HG03432 (cell line): ENCODE measurements at regions not wholly inside any gene's neighbourhood (a gene's known extent, or its start where the extent isn't known, plus 50 kb on each side); places are given as distances from the start of the nearest gene placed in this dataset.
A peak's percentile ranks its signal among the peaks of the same experiment; 100 is the strongest.
"Not testable (repeated sequence)": the region's sequence is repeated elsewhere in the genome, so short reads cannot be mapped to it uniquely, and the experiment has no call there.

Experiments used
- ATAC-seq: cut with Tn5 transposase; IDR thresholded peaks from one replicate; pipeline ENCODE4 v1.9.1; 2021; ENCODE audit warnings: mild to moderate bottlenecking, moderate library complexity; ENCODE audit not compliant: unreplicated experiment

DNA sequence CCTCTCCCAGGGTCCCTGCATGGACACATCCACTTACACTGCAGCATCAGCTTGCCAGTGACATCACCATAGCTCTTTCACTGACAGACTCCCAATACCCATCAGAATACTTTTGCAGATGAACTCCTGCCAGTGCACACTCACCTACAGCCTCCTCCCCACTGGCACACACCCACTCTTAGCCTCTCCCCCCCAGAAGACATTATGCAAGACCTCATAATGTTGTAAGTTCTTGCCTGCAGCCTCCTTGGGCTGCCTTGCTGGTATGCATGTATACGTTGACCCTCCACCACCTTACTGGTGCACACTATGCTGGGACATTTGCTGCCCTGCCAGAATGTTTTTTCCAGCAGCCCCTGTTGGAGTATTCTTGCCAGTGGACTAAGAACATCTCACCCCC lies 324.2 kb downstream of the AEBP2 start:
- no peak for ATAC-seq

DNA sequence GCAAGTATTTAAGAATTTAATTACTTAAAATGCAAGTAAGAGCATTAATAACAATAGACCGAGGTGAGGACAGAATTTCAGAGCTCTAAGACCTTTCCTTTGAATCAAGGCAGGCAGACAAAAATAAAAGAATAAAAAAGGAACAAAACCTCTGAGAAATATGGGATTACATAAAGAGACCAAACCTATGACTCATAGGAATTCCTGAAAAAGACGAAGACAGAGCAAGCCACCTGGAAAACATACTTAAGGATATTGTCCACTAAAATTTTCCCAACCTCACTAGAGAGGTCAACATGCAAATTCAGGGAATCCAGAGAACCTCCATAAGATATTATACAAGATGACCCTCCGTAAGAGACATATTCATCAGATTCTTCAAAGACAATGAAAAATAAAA lies 325.1 kb downstream of the AEBP2 start:
- ATAC-seq: no peak

DNA sequence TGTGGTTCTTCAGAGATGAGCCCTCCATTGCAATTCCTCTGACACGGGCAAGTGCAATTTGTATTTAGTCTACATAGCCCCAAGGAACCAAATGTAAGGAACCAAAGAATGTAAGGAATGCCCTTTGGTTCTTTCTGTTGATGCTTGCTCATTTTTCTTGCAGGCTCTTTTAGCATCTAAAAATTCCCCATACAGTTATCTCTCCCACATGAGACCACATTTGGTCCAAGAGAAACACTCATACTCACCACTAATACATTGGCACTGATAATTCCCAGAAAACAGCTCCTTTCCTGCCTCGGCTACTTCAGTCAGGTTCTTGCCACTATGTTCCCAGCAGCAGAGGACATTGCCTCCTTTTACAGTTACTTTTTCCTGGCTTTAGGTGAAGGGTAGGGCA lies 332.6 kb downstream of the AEBP2 start:
- no peak for ATAC-seq

DNA sequence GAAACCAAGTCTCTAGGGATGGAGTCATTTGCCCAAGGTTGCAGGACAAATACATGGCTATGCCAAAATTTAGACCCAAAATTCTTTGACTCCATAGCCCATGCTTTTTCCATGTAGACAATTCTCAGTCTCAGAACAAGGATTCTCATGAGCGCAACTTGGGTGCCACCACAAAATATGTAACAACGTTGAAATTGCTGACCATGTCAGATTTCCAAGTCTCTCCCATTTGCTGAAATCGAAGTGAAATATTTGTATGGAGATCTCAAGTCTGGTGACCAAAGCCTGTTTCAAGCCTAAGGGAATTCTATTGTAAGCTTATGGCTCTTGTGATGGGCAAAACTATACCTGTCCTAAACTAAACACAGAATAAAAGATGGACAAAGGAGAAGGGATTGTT lies 333.5 kb downstream of the AEBP2 start:
- ATAC-seq: no peak

DNA sequence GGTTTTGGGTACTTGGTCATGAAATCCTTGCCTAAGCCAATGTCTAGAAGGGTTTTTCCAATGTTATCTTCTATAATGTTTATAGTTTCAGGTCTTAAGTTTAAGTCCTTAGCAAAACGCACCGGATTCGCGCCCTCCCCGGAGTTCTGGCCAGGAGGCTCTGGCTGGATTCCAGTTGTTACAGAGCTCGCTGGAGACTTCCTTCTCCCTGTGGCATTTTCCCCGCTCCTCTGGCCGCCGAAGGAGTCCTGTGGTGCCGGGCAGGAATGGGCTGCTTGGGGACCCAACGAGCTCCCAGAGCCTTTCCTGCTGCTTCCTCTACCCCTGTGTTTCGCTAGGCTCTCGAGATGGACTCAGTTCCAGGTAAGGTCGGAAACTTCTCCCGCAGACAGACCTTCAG lies 335.9 kb downstream of the AEBP2 start:
- ATAC-seq: no peak

DNA sequence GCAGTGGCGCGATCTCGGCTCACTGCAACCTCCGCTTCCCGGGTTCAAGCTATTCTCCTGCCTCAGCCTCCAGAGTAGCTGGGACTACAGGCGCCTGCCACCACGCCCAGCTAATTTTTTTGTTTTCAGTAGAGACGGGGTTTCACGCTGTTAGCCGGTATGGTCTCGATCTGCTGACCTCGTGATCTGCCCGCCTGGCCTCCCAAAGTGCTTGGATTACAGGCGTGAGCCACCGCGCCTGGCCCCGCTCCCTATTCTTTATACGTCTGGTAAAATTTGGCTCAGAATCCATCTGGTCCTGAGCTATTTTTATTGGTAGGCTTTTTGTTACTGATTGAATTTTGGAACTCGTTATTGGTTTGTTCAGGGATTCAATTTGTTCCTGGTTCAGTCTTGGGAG lies 336.7 kb downstream of the AEBP2 start:
- not testable (repeated sequence) for ATAC-seq

DNA sequence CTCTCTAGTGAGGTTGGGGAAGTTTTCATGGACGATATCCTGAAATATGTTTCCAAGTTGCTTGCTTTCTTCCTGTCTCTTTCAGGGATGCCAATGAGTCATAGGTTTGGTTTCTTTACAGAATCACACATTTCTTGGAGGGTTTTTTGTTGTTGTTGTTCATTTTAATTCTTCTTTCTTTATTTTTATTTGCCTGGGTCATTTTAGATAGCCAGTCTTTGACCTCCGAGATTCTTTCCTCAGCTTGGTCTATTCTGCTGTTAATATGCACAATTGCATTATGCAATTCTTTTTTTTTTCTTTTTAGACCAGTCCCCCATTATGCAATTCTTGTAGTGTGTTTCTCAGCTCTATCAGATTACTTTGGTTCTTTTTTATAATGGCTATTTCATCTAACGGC lies 338.9 kb downstream of the AEBP2 start:
- ATAC-seq: no peak

DNA sequence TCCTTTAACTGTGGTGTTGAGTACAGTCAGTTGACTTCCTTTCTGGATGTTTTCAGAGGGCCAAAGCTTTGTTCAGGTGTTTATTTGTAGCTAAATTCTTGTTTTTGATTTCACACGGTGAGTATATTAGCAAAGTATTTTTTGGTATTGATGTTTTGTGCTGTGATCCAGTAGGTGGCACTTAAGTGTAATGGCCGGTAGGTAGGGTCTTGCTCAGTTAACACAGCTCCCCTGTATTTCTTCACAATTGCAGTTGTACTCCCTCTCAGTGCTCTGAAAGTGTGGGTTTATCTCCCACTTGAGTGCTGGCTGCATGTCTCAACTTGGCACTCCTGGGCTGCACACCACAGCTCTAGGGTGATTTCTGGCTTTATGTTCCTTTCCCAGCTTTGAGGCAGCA lies 339.5 kb downstream of the AEBP2 start:
- ATAC-seq: no peak

DNA sequence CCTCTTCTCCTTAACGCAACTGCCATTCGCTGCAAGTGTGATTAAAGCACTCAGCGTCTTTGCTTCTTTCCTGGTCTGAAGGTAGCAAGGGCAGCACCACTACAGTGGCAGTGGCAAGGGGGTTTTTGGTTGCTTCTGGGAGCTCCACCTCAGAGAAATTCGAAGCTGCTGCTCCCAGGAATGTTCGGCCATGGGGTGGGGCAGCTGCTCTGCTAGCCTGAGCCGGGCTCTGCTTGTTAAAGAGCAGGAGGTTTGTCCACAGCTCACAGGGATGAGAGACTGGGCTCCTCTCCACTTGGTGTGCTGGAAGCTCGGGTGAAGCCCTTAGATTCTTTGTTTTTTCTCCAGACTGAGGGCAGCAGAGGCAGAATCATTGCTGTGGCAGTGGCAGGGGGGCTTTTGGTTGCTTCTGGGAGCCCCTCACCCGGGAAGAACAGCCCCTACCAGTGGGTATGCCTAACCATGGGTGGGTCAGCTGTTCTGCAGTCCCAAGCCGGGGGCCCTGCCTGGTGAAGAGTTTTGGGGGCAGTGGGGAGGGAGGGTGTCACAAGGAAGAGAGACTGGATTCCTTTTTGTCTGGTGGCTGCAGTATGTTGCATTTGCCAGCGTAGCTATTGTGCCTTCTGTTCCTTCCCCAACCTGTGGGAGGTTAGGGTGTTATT lies 340.2 kb downstream of the AEBP2 start:
- no peak for ATAC-seq

DNA sequence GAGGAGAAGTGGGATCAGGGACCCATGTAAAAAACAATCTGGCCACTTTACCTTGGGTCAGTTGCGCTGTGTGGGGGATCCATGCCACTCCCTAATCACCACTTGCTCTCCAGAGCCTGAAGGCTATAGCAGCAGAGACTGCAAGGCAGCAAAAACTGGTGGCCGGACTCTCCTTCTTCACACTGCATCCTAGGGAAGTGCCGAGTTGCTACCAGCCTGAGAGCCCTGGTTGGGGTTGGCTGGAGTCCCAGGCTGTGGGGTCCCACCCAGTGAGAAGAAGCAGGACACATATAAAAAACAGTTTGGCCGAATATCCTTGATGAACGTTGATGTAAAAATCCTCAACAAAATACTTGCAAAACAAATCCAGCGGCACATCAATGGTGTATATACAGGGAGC lies 341.2 kb downstream of the AEBP2 start:
- no peak for ATAC-seq

DNA sequence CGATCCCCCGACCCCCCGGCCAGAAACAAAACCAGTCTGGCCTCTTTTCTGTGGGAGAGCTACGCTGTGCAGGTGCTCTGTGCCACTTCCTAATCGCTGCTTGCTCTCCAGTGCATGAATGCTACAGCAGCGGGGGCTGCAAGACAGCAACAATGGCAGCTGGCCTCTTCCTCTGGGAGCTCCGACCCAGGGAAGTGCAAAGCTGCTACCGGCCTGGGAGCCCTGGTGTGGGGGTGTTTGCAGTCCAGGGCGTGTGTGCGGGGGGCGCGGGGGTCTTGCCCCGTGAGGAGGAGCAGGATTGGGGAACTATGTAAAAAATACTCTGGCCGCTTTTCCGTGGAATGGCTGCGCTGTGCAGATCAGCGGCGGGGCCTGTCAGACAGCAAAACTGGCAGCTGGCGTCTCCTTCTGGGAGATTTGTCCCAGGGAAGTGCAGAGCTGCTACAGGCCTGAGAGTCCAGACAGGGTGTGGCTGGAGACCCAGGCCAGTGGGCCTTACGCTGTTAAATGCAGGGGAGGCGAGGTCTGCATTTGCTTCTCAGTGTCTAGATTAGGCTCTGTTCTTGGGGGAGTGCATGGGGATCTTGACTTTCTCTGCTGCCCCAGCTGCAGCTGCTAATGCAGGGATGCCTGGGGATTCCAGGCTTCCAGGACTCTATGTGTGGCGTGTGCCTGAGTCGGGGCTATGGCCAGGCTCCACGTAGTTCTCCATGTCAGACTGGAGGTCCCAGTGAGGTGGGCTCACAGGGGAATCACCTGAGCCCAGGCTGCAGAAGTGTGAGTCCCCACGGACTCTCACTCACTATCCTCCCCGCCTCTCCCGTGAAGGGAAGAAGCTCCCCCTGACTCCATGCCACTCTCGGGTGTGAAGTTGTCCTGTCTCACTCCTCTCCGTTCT lies 344.5 kb downstream of the AEBP2 start:
- no peak for ATAC-seq

DNA sequence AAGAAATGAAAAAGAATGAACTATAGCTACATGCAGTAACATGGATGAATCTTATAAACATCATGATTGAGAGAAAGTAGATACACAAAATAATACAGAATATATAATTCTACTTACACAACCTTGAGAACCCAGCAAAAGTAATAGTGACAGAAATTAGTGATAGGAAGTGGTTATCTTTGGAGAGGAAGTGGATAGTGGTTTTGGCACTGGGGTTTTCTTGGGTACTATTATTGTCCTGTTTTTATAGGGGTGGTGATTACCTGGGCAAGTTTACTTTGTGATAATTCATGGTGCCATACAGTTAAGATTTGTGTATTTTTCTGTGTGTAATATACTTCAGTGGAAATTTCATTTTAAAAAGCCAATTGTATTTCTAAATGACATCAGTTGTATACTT lies 352.7 kb downstream of the AEBP2 start:
- peak; percentile 53 for ATAC-seq

DNA sequence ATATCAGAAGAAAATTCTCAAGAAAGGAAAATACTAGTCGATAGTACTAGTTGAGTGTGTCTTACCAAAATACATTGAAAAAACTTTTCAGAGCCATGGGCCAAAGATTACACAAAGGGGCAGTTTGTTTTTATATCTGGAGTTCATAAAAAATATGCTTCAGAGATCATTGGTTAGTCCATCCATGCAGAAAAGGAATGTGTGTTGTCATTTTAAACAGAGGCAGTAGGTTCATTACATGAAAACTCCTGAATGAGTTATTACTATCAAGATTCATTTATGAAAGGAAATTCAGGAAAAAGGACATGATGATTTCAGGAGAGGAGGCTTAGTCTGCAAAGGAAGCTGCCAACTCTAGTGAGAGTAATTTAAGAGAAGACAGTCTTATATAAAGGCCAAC lies 354.8 kb downstream of the AEBP2 start:
- ATAC-seq: no peak

DNA sequence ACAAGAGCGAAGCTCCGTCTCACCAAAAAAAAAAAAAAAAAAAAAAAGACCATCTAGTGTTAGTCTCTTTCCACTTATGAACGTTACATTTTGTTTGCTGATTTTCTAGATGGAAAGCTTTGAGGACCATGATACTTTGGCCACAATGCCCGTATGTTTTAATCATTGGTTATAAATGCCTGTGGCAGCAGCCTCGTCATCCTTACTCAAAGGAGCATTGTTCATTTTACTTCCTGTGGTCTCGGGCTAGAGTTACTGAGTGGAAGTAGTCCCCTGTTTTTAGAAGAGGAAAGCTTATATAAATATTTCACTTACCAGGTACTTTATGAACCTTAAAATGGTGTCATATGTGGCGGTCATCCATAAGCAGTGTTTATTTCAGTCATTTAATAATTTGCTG lies 359.9 kb downstream of the AEBP2 start:
- no peak for ATAC-seq

DNA sequence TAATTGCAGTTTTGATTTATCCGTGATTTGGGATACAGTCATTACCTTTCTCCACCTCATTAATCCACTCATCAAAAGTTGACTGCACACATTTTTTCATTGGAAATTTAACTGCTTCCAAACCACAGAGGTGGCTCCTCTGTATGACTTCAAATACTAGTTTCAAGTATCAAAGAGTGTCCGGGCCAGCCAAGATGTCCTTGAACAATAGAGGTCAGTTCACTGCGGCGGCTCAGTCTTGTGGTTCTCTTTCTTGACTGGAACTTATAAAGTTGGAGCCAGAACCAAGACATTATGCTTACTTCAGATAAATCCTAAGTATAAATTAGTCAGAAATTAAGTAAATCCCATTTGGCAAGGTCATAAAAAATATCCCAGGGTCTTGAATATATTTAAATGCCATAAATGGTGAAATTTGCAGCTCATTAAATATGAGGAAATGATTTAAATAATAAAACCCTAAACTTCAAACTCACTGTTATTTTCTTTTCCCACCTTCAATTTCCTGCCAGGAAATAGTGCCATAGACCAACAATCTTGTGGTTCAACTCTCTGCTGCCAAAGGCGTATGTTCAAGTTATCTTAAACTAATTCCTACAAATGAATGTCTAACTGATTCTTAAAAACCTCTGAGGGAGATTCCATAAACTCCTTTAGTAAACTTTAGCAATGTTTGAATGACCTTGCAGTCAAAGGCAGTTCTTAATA lies 360.8 kb downstream of the AEBP2 start:
- ATAC-seq: no peak

DNA sequence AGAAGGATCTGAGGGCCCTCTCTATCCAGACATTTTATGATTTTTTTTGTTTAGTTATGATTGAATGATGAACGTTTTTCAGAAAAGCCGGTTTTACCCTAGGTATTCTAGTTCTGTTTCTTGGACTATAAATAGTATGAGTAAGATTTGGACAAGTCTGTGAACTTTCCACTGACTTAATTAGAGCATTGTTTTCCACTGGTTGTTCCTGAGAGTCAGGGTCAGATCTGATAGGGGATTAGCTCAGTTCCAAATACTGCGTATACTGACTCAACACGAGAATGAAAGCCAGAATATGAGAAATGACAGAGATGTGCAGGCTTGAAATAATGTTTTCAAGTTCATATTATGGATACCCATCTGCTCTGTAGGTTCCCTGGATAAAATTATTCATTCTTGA lies 361.6 kb downstream of the AEBP2 start:
- peak; percentile 75 for ATAC-seq

DNA sequence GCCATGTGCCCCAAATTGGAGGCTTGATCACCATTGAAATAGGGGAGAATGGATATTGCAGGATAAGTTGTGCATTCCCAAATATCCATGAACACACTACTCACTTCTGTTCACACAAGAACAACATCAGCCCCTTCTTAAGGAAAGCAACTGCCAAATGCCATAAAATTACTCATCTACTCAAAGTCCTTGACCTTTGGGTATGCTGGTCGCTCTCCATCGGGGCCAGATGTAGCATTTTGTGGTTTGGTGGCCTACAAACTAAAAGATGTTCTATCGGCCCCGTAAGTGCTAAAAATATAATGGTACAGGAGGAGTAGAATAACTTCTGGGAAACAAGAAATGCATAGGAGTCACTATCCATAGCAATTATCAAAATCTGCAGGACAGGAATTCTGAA lies 362.6 kb downstream of the AEBP2 start:
- no peak for ATAC-seq

DNA sequence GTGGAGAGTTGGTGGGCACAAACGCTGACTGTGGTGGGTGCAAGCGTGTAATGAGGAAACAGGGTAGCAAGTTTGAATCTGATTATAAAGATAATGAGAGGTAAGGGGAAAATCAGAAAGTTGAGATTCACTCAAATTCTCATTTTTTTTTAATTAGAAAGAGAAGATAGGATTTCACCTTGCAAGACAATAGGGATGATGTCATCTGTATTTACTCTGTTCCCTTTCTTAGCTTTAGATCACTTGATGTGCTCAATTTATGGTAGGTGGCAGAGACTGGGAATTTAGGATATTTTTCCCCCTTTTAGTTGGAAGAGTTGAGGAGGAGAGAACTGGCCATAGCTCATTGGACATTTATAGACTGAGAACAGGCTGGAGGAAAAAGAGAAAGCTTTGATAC lies 363.6 kb downstream of the AEBP2 start:
- no peak for ATAC-seq

DNA sequence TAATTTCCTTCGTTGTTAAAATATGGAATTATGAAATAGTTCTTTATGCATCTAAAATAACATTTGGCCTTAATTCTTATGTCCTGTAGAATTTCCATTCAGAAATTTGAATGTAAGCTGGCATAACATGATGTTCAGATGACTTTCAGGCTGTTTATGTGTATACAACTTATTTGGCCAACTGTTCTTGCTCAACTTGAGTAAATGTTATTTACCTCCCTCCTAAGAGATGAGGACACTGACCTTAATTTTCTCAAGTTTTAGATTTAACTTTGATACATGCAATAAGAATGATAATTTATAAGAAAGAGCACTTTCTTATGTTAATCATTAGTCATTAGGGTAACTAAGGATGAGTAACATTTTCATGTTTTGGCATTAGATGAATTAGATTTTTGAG lies 365.4 kb downstream of the AEBP2 start:
- ATAC-seq: no peak

DNA sequence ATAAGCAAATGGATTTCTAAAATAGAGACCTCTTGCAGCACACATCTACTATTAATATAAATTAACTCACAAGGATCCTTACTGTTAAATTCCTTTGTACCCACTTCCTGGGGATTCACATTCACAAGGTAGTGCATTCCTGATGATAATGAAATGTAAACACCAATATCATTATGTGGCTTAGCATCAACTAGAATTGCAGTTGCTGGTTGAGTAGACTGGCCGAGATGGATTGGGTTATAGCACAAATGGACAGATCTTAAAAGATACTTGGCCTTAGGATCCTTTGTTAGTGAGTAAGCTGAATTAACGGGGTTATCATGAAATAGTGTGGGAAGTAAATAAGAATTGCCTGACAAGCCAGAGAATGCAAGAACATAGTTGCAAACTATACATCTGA lies 369.1 kb downstream of the AEBP2 start:
- ATAC-seq: no peak

DNA sequence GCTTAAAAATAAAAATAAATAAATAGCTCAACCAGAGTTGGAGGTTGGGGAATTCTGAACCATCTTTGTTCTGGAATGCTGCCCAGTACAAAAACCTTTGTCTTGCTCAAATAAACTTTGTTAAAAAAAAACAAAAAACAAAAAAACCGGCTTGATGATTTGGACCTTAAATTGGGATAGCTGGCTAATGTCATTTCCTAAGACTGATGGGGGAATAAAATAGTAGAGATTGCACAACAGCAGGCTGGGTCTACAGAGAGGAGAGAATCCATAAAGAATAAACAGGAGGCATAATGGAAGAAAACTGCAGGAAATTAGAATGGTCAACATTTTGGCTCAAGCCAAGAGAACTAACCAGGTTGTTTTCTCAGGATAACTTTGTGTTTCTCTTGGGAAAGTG lies 370.9 kb downstream of the AEBP2 start:
- no peak for ATAC-seq

DNA sequence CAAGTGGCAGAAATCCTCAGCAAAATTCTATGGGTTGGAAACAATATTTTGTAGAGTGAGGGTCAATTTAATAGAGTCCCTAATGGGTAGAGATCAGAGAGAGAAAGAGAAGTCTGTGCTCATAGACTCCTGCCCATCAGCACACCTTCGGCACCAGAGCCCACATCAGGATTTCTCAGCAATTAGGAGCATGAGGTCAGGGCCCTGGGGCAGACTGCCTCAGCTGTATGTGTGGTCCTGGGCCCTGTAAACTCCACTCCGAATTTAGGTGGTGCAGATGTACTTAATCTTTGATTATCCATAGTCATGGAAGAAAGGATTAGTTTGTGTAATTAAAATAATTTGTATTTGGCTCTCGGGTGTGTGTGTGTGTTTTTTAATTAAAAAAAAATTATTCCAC lies 372.6 kb downstream of the AEBP2 start:
- ATAC-seq: no peak
